SK-N-SH treated with all-trans-retinoic acid at 6 μM for 48 hours (cell line): ENCODE measurements at regions not wholly inside any gene's neighbourhood (a gene's known extent, or its start where the extent isn't known, plus 50 kb on each side); places are given as distances from the start of the nearest gene placed in this dataset.

Source experiments
- CSDC2 ChIP-seq: fragments of 250-450 bp; sonication (Bioruptor Pico); IDR thresholded peaks from 2 replicates; pipeline ENCODE4 v1.5.0; 2020; ENCODE audit warnings: mild to moderate bottlenecking, moderate library complexity
- CSRNP3 ChIP-seq: fragments of 250-450 bp; sonication (Bioruptor Pico); IDR thresholded peaks from 2 replicates; pipeline ENCODE4 v1.5.1; 2021; ENCODE audit warnings: mild to moderate bottlenecking, moderate library complexity
- ISL1 ChIP-seq: fragments of 250-450 bp; sonication (Bioruptor Pico); IDR thresholded peaks from 2 replicates; pipeline ENCODE4 v2.1.2; 2022; ENCODE audit warnings: mild to moderate bottlenecking, moderate library complexity
- OSR1 ChIP-seq: fragments of 250-450 bp; sonication (Bioruptor Pico); IDR thresholded peaks from 2 replicates; pipeline ENCODE4 v1.8.0; 2022; ENCODE audit warnings: moderate library complexity, mild to moderate bottlenecking, inconsistent platforms
- RARB ChIP-seq: fragments of 250-450 bp; sonication (Bioruptor Pico); IDR thresholded peaks from 2 replicates; pipeline ENCODE4 v1.8.0; 2021; ENCODE audit warnings: mild to moderate bottlenecking, moderate library complexity
- SNAI2 ChIP-seq: fragments of 250-450 bp; sonication (Bioruptor Pico); IDR thresholded peaks from 2 replicates; pipeline ENCODE4 v1.5.0; 2020; ENCODE audit warnings: mild to moderate bottlenecking, moderate library complexity
- TCF4 ChIP-seq: fragments of 250-450 bp; sonication (Bioruptor Pico); IDR thresholded peaks from 2 replicates; pipeline ENCODE4 v1.8.0; 2021; ENCODE audit warnings: mild to moderate bottlenecking, moderate library complexity, borderline replicate concordance
- ZFP30 ChIP-seq: fragments of 450-650 bp; formaldehyde crosslinking; IDR thresholded peaks from 2 replicates; pipeline ENCODE4 v1.5.0; 2022; ENCODE audit warnings: mild to moderate bottlenecking, moderate library complexity
- ZNF8 ChIP-seq: fragments of 450-650 bp; formaldehyde crosslinking; IDR thresholded peaks from 2 replicates; pipeline ENCODE4 v1.5.0; 2020; ENCODE audit warnings: mild to moderate bottlenecking, moderate library complexity
- TF ChIP-seq, protein P1 (sequence below): fragments of 250-450 bp; sonication (Bioruptor Pico); IDR thresholded peaks from 2 replicates; pipeline ENCODE4 v1.5.0; 2020; ENCODE audit warnings: mild to moderate bottlenecking, moderate library complexity

GRCh38 chr16:65828296-65828695 lies 538.2 kb upstream of the CDH5 start:
- no peak for TF ChIP-seq OSR1 (CRISPR knock-in tag)
- TF ChIP-seq TCF4 (CRISPR knock-in tag): no peak
- TF ChIP-seq SNAI2 (CRISPR knock-in tag): no peak
- no peak for TF ChIP-seq ZFP30
- no peak for TF ChIP-seq ZNF8 (CRISPR knock-in tag)
- no peak for TF ChIP-seq RARB (CRISPR knock-in tag)
- TF ChIP-seq CSDC2: no peak
- no peak for TF ChIP-seq ISL1 (CRISPR knock-in tag)
- no peak for TF ChIP-seq CSRNP3 (CRISPR knock-in tag)
- TF ChIP-seq, protein P1, sequence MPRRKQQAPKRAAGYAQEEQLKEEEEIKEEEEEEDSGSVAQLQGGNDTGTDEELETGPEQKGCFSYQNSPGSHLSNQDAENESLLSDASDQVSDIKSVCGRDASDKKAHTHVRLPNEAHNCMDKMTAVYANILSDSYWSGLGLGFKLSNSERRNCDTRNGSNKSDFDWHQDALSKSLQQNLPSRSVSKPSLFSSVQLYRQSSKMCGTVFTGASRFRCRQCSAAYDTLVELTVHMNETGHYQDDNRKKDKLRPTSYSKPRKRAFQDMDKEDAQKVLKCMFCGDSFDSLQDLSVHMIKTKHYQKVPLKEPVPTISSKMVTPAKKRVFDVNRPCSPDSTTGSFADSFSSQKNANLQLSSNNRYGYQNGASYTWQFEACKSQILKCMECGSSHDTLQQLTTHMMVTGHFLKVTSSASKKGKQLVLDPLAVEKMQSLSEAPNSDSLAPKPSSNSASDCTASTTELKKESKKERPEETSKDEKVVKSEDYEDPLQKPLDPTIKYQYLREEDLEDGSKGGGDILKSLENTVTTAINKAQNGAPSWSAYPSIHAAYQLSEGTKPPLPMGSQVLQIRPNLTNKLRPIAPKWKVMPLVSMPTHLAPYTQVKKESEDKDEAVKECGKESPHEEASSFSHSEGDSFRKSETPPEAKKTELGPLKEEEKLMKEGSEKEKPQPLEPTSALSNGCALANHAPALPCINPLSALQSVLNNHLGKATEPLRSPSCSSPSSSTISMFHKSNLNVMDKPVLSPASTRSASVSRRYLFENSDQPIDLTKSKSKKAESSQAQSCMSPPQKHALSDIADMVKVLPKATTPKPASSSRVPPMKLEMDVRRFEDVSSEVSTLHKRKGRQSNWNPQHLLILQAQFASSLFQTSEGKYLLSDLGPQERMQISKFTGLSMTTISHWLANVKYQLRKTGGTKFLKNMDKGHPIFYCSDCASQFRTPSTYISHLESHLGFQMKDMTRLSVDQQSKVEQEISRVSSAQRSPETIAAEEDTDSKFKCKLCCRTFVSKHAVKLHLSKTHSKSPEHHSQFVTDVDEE: no peak
